Liver (tissue), 3 donors: ENCODE measurements at regions not wholly inside any gene's neighbourhood (a gene's known extent, or its start where the extent isn't known, plus 50 kb on each side); places are given as distances from the start of the nearest gene placed in this dataset.
"Not testable (repeated sequence)": the region's sequence is repeated elsewhere in the genome, so short reads cannot be mapped to it uniquely, and the experiment has no call there.

Source experiments
- CTCF ChIP-seq: fragments of 150-350 bp; IDR thresholded peaks from 2 replicates; pipeline ENCODE4 v1.5.1; 2017; ENCODE audit warnings: improper control_type of control experiment, low read depth, low read length; ENCODE audit not compliant: missing input control
- EGR1 ChIP-seq, 2 donors: IDR thresholded peaks; 2 replicates each; pipeline ENCODE4 v1.6.1; 2016 to 2018; ENCODE audit warnings: antibody characterized with exemption in 2 of 2, low read depth in 2 of 2
- FOXA1 ChIP-seq: IDR thresholded peaks from 2 replicates; pipeline ENCODE4 v1.6.1; 2016; ENCODE audit warnings: antibody characterized with exemption
- GABPA ChIP-seq, 2 donors: IDR thresholded peaks in 1 of 2; conservative IDR thresholded peaks in 1 of 2; 2 replicates each; pipeline ENCODE4 v1.6.1; 2016; ENCODE audit warnings: antibody characterized with exemption in 2 of 2, mild to moderate bottlenecking in 1 of 2, moderate library complexity in 1 of 2
- HNF4A ChIP-seq, 2 donors: conservative IDR thresholded peaks; 2 replicates each; pipeline ENCODE4 v1.6.1; 2016; ENCODE audit warnings: antibody characterized with exemption in 2 of 2, mild to moderate bottlenecking in 2 of 2
- HNF4G ChIP-seq: IDR thresholded peaks from 2 replicates; pipeline ENCODE4 v1.6.1; 2016; ENCODE audit warnings: antibody characterized with exemption
- RAD21 ChIP-seq, 2 donors: IDR thresholded peaks; 2 replicates each; pipeline ENCODE4 v1.6.1; 2016; ENCODE audit warnings: antibody characterized with exemption in 2 of 2, mild to moderate bottlenecking in 2 of 2
- SP1 ChIP-seq: IDR thresholded peaks from 2 replicates; pipeline ENCODE4 v1.6.1; 2018; ENCODE audit warnings: antibody characterized with exemption, mild to moderate bottlenecking
- TAF1 ChIP-seq: conservative IDR thresholded peaks from 2 replicates; pipeline ENCODE4 v1.6.1; 2016; ENCODE audit warnings: antibody characterized with exemption, mild to moderate bottlenecking
- YY1 ChIP-seq: IDR thresholded peaks from 2 replicates; pipeline ENCODE4 v1.6.1; 2016; ENCODE audit warnings: antibody characterized with exemption, mild to moderate bottlenecking
- ZBTB33 ChIP-seq: IDR thresholded peaks from 2 replicates; pipeline ENCODE4 v1.6.1; 2016; ENCODE audit warnings: antibody characterized with exemption
- TF ChIP-seq, protein P1 (sequence below): IDR thresholded peaks from 2 replicates; pipeline ENCODE4 v1.6.1; 2016; ENCODE audit warnings: antibody characterized with exemption, mild to moderate bottlenecking
- TF ChIP-seq, protein P2 (sequence below): IDR thresholded peaks from 2 replicates; pipeline ENCODE4 v1.6.1; 2016; ENCODE audit warnings: antibody characterized with exemption
- donor health status: healthy.
- donor health status: healthy.

GRCh38 chr10:25755874-25756273, 178.2 kb upstream of the MYO3A start:
- TF ChIP-seq CTCF; SP1; TAF1; YY1; RAD21 (IDR thresholded peaks at IDR 0.05); GABPA (IDR thresholded peaks at IDR 0.05 in 1 of 2, conservative IDR thresholded peaks at IDR 0.05 in 1 of 2); FOXA1; ZBTB33; EGR1 (IDR thresholded peaks at IDR 0.05; ENCODE audit: low read depth in 2 of 2); HNF4A (conservative IDR thresholded peaks at IDR 0.05); HNF4G: not testable (repeated sequence)
- TF ChIP-seq, protein P1, sequence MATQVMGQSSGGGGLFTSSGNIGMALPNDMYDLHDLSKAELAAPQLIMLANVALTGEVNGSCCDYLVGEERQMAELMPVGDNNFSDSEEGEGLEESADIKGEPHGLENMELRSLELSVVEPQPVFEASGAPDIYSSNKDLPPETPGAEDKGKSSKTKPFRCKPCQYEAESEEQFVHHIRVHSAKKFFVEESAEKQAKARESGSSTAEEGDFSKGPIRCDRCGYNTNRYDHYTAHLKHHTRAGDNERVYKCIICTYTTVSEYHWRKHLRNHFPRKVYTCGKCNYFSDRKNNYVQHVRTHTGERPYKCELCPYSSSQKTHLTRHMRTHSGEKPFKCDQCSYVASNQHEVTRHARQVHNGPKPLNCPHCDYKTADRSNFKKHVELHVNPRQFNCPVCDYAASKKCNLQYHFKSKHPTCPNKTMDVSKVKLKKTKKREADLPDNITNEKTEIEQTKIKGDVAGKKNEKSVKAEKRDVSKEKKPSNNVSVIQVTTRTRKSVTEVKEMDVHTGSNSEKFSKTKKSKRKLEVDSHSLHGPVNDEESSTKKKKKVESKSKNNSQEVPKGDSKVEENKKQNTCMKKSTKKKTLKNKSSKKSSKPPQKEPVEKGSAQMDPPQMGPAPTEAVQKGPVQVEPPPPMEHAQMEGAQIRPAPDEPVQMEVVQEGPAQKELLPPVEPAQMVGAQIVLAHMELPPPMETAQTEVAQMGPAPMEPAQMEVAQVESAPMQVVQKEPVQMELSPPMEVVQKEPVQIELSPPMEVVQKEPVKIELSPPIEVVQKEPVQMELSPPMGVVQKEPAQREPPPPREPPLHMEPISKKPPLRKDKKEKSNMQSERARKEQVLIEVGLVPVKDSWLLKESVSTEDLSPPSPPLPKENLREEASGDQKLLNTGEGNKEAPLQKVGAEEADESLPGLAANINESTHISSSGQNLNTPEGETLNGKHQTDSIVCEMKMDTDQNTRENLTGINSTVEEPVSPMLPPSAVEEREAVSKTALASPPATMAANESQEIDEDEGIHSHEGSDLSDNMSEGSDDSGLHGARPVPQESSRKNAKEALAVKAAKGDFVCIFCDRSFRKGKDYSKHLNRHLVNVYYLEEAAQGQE = not testable (repeated sequence)
- TF ChIP-seq, protein P2, sequence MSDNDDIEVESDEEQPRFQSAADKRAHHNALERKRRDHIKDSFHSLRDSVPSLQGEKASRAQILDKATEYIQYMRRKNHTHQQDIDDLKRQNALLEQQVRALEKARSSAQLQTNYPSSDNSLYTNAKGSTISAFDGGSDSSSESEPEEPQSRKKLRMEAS = not testable (repeated sequence)
